Stomach (tissue), 8 donors: ENCODE measurements at regions not wholly inside any gene's neighbourhood (a gene's known extent, or its start where the extent isn't known, plus 50 kb on each side); places are given as distances from the start of the nearest gene placed in this dataset.
A peak's percentile ranks its signal among the peaks of the same experiment; 100 is the strongest.

Experiments
- DNase-seq, 2 donors: peaks; one replicate each; pipeline versions ENCODE4 v3.0.0 to v3.0.0-alpha.2; 2013 to 2019
- H3K27ac ChIP-seq, 5 donors: fragments of 200-600 bp in 4 of 5; sonication (generic) in 4 of 5; one replicate each; pipeline ENCODE4 v1.5.1; 2013 to 2019; ENCODE audit warnings: mild to moderate bottlenecking in 1 of 5, moderate library complexity in 1 of 5
- H3K27me3 ChIP-seq, 3 donors: fragments of 200-600 bp; sonication (generic); one replicate each; pipeline ENCODE4 v1.5.1; 2017 to 2019; ENCODE audit warnings: mixed run types in 1 of 3
- H3K36me3 ChIP-seq, 4 donors: fragments of 200-600 bp; sonication (generic); 1 replicate in 3 of 4; 2 replicates in 1 of 4; pipeline ENCODE4 v1.5.1; 2016 to 2019
- H3K4me1 ChIP-seq, 4 donors: fragments of 200-600 bp; sonication (generic); one replicate each; pipeline ENCODE4 v1.5.1; 2016 to 2019
- H3K4me3 ChIP-seq, 4 donors: fragments of 200-600 bp; sonication (generic) in 3 of 4; one replicate each; pipeline ENCODE4 v1.5.1; 2016 to 2019; ENCODE audit warnings: mild to moderate bottlenecking in 1 of 4
- H3K9me3 ChIP-seq, 4 donors: fragments of 200-600 bp; sonication (generic); one replicate each; pipeline ENCODE4 v1.5.1; 2016 to 2019
- EP300 ChIP-seq: sonication (generic); formaldehyde crosslinking; IDR thresholded peaks from one replicate; pipeline ENCODE4 v1.6.1; 2017; ENCODE audit warnings: antibody characterized with exemption
- POLR2A ChIP-seq, 4 donors: fragments of 450-650 bp; IDR thresholded peaks; one replicate each; pipeline ENCODE4 v1.6.1; 2016; ENCODE audit warnings: antibody characterized with exemption in 4 of 4, control low read depth in 2 of 4, mild to moderate bottlenecking in 1 of 4, moderate library complexity in 1 of 4
- POLR2AphosphoS5 ChIP-seq, 3 donors: sonication (generic); formaldehyde crosslinking; IDR thresholded peaks; one replicate each; pipeline ENCODE4 v1.6.1; 2016; ENCODE audit warnings: antibody characterized with exemption in 3 of 3
- WGBS, 5 donors: extraction: QIAGEN DNeasy Blood & Tissue Kit in 3 of 5; methylation state at CpG; one replicate each; pipeline versions ENCODE4 v1.1.5 to v1.1.7; 2013 to 2018; 5-methylcytosine and 5-hydroxymethylcytosine counted together
- intact Hi-C: fragments of 100-400 bp; cut with DNase I; formaldehyde crosslinking; loops from one replicate; pipeline ENCODE4 v1.15.1; 2023; ENCODE audit warnings: low total_unique reads
- TF ChIP-seq, protein P1 (sequence below), 7 experiments: fragments of 450-650 bp in 4 of 7; fragments of 200-600 bp in 3 of 7; sonication (generic) in 3 of 7; IDR thresholded peaks; one replicate each; pipeline ENCODE4 v1.5.1; 2016 to 2019; ENCODE audit warnings: antibody characterized with exemption in 7 of 7, control low read depth in 2 of 7, mild to moderate bottlenecking in 1 of 7
- donor health status: healthy with polysubstance abuse.
- donor health status: Bipolar disorder and iron deficiency.
- donor health status: healthy.

DNA sequence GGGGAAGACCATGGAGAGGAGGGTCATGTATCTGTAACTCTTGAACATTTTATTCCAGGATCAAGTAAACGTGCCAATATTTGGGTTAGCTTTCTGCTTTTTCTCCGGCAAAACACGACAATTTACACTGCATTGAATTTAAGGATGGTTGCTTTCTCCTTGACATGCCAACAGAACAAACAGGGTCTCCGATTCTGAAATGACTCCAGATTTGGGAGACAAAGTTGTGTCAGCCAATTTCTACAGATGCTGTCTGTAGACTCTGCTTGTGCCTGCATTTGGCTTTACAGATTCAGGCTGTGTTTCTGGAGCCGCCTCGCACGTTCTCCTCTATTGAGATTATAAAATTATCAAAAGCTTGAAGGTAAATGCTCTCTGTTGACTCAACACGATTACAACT, 207.0 kb downstream of the ASMT start:
- peaks cover 0 to 3% (median 0%) of the 10 kb centered on the region in 4 donors for H3K9me3 ChIP-seq
- H3K27ac ChIP-seq = no peak overlapping the region
- no peak for DNase-seq
- H3K27me3 ChIP-seq = no peaks in the 10 kb centered on the region
- H3K4me1 ChIP-seq = no peaks in the 10 kb centered on the region
- 78 to 89% (median 81%) methylated on average over 8 of the region's 8 CpGs for WGBS, 5 donors
- intact Hi-C loops = no loop called here
- no peak overlapping the region for H3K4me3 ChIP-seq
- TF ChIP-seq, protein P1, sequence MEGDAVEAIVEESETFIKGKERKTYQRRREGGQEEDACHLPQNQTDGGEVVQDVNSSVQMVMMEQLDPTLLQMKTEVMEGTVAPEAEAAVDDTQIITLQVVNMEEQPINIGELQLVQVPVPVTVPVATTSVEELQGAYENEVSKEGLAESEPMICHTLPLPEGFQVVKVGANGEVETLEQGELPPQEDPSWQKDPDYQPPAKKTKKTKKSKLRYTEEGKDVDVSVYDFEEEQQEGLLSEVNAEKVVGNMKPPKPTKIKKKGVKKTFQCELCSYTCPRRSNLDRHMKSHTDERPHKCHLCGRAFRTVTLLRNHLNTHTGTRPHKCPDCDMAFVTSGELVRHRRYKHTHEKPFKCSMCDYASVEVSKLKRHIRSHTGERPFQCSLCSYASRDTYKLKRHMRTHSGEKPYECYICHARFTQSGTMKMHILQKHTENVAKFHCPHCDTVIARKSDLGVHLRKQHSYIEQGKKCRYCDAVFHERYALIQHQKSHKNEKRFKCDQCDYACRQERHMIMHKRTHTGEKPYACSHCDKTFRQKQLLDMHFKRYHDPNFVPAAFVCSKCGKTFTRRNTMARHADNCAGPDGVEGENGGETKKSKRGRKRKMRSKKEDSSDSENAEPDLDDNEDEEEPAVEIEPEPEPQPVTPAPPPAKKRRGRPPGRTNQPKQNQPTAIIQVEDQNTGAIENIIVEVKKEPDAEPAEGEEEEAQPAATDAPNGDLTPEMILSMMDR (IDR thresholded peaks at IDR 0.05) = no peak
- TF ChIP-seq POLR2AphosphoS5 (IDR thresholded peaks at IDR 0.05) (no peak), POLR2A (IDR thresholded peaks at IDR 0.05) (no peak), EP300 (no peak)
- H3K36me3 ChIP-seq = no peaks in the 10 kb centered on the region

DNA sequence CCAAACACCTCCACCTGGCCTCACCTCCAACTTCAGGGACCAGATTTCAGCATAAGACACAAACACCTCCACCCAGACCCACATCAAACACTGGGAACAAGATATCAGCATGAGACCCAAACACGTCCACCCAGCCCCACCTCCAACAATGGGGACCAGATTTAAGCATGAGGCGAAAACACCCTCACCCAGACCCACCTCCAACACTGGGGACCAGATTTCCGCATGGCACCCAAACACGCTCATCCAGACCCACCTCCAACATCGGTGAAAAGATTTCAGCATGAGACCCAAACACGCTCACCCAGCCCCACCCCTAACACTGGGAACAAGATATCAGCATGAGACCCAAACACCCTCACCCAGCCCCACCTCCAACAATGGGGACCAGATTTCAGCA, 210.0 kb downstream of the ASMT start:
- peak in 1 of 2 donors; percentile 18 for DNase-seq
- Histone ChIP-seq H3K27ac (no peak overlapping the region), H3K4me3 (no peak overlapping the region), H3K27me3 (no peaks in the 10 kb centered on the region), H3K9me3 (no peaks in the 10 kb centered on the region), H3K4me1 (no peaks in the 10 kb centered on the region), H3K36me3 (no peaks in the 10 kb centered on the region)
- 80 to 86% (median 81%) methylated on average over 5 to 6 of the region's 6 CpGs for WGBS, 5 donors
- intact Hi-C loops = no loop called here
- no peak for TF ChIP-seq POLR2AphosphoS5 (IDR thresholded peaks at IDR 0.05)
- TF ChIP-seq EP300 = no peak
- TF ChIP-seq, protein P1 (IDR thresholded peaks at IDR 0.05) = no peak
- TF ChIP-seq POLR2A (IDR thresholded peaks at IDR 0.05) = no peak

DNA sequence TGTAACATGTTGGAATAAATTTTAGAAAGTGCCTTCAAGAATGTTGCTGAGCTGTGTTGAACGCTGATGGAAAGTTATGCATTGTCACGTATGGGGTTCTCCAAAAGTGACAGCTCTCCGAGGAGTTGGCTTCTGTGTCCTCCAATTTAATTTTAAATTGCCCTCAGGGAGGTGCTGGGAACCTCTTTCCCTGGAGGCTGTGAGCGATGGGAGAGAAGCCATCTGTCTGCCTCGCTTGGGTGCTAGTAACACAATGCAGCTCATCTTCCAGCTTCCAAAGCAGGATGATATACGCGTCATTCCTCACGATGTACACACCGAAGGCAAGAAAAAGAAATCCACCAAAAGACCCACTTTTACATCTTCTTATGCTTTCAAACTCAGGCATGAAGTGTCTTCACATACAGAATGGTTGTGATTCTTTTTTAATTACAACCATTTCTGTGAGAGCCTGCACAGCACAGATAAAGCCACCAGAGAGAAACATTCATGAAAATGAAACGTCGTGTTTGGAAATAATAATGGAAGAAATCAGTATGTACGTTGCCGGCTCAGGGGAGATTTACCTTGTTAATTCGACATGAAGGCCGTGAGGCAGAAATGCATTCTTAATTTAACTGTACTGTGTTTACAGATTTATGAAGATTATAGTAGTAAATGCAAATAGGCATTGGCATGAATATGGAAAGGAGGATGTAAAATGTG, 218.9 kb downstream of the ASMT start:
- Histone ChIP-seq H3K27ac (no peak overlapping the region), H3K9me3 (peaks cover 0 to 27% (median 12%) of the 10 kb centered on the region in 4 donors), H3K4me3 (no peak overlapping the region), H3K36me3 (no peaks in the 10 kb centered on the region), H3K4me1 (no peaks in the 10 kb centered on the region), H3K27me3 (no peaks in the 10 kb centered on the region)
- intact Hi-C loops = no loop called here
- no peak for TF ChIP-seq EP300
- TF ChIP-seq POLR2AphosphoS5 (IDR thresholded peaks at IDR 0.05) = no peak
- TF ChIP-seq POLR2A (IDR thresholded peaks at IDR 0.05) = no peak
- TF ChIP-seq, protein P1 (IDR thresholded peaks at IDR 0.05) = no peak
- DNase-seq = no peak
- WGBS, 5 donors = 83 to 88% (median 87%) methylated on average over 14 to 15 of the region's 15 CpGs

DNA sequence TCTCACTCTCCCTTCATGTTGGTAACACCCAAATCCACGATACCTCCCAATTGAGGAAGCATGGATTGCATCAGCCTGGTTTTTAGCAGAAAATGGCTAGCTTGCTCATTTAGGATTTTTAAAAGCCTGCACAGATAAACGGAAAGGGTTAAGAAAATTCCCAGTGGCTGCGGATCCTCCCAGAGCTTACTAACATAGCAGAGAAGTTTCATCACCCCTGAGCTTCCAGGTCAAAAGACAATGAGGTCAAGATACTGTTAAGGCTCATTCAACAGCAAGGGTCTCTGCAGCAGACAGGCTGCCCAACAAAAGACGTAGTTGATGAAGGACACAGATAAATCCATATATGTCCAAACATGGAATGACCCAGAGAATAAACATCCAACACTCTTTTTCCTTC, 220.2 kb downstream of the ASMT start:
- no peak overlapping the region for H3K27ac ChIP-seq
- peaks cover 0 to 34% (median 17%) of the 10 kb centered on the region in 4 donors for H3K9me3 ChIP-seq
- TF ChIP-seq POLR2A (IDR thresholded peaks at IDR 0.05) (no peak), EP300 (no peak)
- TF ChIP-seq, protein P1 (IDR thresholded peaks at IDR 0.05) = no peak
- WGBS, 5 donors = 33 to 48% (median 43%) methylated on average over 4 of the region's 4 CpGs
- no peak for DNase-seq
- no peaks in the 10 kb centered on the region for H3K36me3 ChIP-seq
- intact Hi-C loops = no loop called here
- no peaks in the 10 kb centered on the region for H3K27me3 ChIP-seq
- H3K4me3 ChIP-seq = no peak overlapping the region
- no peaks in the 10 kb centered on the region for H3K4me1 ChIP-seq
